Fibroblast of peridontal ligament (primary cell): ENCODE measurements at regions not wholly inside any gene's neighbourhood (a gene's known extent, or its start where the extent isn't known, plus 50 kb on each side); places are given as distances from the start of the nearest gene placed in this dataset.

ENCODE experiments used
- DNase-seq: peaks from one replicate; pipeline ENCODE4 v3.0.0-alpha.2; 2010; ENCODE audit errors: extremely low read depth

GRCh38 chr12:32043928-32044549 is 62.6 kb upstream of the BICD1 start:
- no peak for DNase-seq

GRCh38 chr12:32047357-32048212 is 59.1 kb upstream of the BICD1 start:
- DNase-seq, result no peak

GRCh38 chr12:32048791-32049190 is 57.9 kb upstream of the BICD1 start:
- DNase-seq, result no peak

- DNase-seq, result peak; percentile 27
Observed at GRCh38 chr12:32049956-32050355, 56.7 kb upstream of the BICD1 start.

GRCh38 chr12:32051511-32052211 is 55.0 kb upstream of the BICD1 start:
- DNase-seq, result peak; percentile 85

GRCh38 chr12:32052212-32052713 is 54.4 kb upstream of the BICD1 start:
- no peak for DNase-seq

- no peak for DNase-seq
Observed at GRCh38 chr12:32053881-32054624, 52.6 kb upstream of the BICD1 start.
